ENCODE measurements at regions not wholly inside any gene's neighbourhood (a gene's known extent, or its start where the extent isn't known, plus 50 kb on each side); places are given as distances from the start of the nearest gene placed in this dataset.
A peak's percentile ranks its signal among the peaks of the same experiment; 100 is the strongest.

DNA sequence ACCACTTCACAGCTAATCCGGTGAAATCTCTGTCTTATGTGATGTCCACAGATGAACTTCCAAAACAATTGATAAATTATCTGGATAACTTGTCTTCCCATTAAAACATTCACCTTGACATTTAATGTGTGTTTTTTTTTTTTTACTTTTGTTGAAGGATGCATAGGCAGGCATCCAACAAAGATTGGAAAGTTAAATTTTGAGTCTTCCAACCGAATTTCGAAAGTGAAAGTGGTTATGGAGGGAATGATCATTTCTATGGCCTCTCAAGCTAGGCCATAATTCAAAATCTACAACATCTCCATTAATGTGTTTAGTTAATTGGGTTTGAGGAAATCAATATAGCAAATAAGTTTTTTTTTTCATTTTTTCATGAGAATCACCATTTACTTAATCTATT is 1495.5 kb upstream of the ACVR2A start:
- DNase-seq (no peak), ATAC-seq (no peak)
- Histone ChIP-seq H3K4me3 (no peak overlapping the region), H3K27me3 (no peaks in the 10 kb centered on the region), H3K27ac (no peak overlapping the region), H3K9me3 (no peaks in the 10 kb centered on the region), H3K36me3 (no peaks in the 10 kb centered on the region), H3K4me1 (no peaks in the 10 kb centered on the region)
- TF ChIP-seq, protein P1, sequence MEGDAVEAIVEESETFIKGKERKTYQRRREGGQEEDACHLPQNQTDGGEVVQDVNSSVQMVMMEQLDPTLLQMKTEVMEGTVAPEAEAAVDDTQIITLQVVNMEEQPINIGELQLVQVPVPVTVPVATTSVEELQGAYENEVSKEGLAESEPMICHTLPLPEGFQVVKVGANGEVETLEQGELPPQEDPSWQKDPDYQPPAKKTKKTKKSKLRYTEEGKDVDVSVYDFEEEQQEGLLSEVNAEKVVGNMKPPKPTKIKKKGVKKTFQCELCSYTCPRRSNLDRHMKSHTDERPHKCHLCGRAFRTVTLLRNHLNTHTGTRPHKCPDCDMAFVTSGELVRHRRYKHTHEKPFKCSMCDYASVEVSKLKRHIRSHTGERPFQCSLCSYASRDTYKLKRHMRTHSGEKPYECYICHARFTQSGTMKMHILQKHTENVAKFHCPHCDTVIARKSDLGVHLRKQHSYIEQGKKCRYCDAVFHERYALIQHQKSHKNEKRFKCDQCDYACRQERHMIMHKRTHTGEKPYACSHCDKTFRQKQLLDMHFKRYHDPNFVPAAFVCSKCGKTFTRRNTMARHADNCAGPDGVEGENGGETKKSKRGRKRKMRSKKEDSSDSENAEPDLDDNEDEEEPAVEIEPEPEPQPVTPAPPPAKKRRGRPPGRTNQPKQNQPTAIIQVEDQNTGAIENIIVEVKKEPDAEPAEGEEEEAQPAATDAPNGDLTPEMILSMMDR (IDR thresholded peaks at IDR 0.05): no peak
- intact Hi-C loops (cut with DNase I): no loop called here

DNA sequence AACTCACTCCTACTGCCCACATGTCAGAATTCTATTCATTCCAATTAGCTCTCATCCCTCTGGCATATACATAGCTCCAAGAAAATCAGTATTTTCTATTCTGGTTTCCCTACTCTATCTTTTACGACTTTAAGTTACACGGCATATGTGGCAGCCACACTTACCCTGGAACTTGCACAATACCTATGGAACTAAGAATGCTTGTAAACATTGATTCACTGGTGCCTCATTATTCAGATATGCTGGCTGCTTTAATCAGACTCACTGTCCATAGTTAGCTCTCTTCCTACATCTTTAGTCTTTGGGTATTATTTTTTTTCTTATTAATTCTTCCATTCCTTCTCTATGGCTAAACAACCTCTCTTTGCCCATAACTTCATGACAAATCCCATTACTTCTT is 1519.9 kb upstream of the ACVR2A start:
- Histone ChIP-seq H3K9me3 (no peaks in the 10 kb centered on the region), H3K4me3 (no peak overlapping the region), H3K36me3 (no peaks in the 10 kb centered on the region), H3K27ac (no peak overlapping the region), H3K27me3 (no peaks in the 10 kb centered on the region), H3K4me1 (no peaks in the 10 kb centered on the region)
- no peak for DNase-seq
- intact Hi-C loops (cut with DNase I): no loop called here
- ATAC-seq: no peak
- TF ChIP-seq, protein P1 (IDR thresholded peaks at IDR 0.05): no peak

DNA sequence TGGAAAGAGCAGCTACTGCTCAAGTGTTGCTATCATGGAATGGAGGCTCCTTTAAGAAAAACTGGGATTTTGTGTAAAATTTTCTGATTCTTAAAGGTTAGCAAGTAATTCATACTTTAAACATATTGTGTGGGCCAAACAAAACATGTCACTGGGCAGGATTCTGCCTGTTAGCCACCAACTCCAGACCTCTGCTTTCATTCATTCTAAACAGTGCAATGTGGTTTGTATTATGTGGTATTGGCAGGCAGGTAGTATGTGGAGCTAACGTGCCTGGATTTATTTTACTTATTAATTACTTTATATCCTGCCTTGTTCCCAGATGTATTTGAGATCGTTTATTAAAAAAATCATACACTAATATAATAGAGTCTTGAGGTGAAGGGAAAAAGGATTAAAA is 1521.3 kb upstream of the ACVR2A start:
- TF ChIP-seq, protein P1 (IDR thresholded peaks at IDR 0.05): no peak
- no peaks in the 10 kb centered on the region for H3K36me3 ChIP-seq
- no peak overlapping the region for H3K27ac ChIP-seq
- intact Hi-C loops (cut with DNase I): no loop called here
- no peak for DNase-seq
- no peaks in the 10 kb centered on the region for H3K27me3 ChIP-seq
- ATAC-seq: no peak
- H3K9me3 ChIP-seq: no peaks in the 10 kb centered on the region
- no peaks in the 10 kb centered on the region for H3K4me1 ChIP-seq
- H3K4me3 ChIP-seq: no peak overlapping the region

DNA sequence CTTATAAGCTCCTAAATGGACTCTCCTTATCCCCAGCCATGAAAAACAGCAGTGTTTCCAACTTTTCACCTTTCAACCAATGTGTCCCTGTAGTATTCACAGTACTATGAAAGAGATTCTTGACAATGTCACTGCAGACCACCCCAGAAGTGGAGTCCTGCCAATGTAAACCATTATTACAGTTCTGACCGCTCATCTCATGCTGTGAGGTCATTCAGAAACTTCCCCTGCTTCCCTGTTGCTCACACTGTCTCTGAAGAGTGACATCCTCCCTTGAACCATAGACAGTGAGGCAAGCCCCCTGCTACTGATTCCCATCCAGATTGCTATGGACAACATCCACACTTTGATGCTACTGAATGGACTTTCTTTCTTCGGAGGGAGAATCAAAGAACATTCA is 1523.7 kb upstream of the ACVR2A start:
- no peaks in the 10 kb centered on the region for H3K9me3 ChIP-seq
- intact Hi-C loops (cut with DNase I): no loop called here
- no peaks in the 10 kb centered on the region for H3K4me1 ChIP-seq
- no peaks in the 10 kb centered on the region for H3K27me3 ChIP-seq
- H3K27ac ChIP-seq: no peak overlapping the region
- TF ChIP-seq, protein P1 (IDR thresholded peaks at IDR 0.05): no peak
- no peaks in the 10 kb centered on the region for H3K36me3 ChIP-seq
- no peak overlapping the region for H3K4me3 ChIP-seq
- DNase-seq (peak in 2 of 4 donors; percentile 56 to 63), ATAC-seq (no peak)

DNA sequence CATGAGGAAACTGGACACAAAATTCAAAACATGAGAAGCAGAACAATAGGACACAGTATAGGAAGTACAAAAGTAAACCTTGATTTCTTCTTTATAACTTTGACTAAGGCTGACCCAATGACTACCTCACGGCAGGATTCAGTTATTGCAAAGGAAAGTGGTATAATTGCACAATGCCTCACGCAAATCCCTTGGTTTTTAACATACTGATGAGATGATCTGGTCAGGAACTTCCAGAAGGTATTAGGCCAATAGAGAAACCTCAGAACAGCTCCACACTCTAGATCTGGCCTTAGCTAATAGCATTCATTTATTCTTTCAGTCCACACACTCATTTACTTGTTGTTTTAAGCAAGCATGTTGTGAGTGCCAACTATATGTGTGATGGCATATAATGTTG is 1526.9 kb upstream of the ACVR2A start:
- TF ChIP-seq, protein P1 (IDR thresholded peaks at IDR 0.05): no peak
- no peaks in the 10 kb centered on the region for H3K36me3 ChIP-seq
- H3K9me3 ChIP-seq: no peaks in the 10 kb centered on the region
- H3K27me3 ChIP-seq: no peaks in the 10 kb centered on the region
- no peak for ATAC-seq
- intact Hi-C loops (cut with DNase I): no loop called here
- no peak for DNase-seq
- H3K4me3 ChIP-seq: no peak overlapping the region
- H3K27ac ChIP-seq: no peak overlapping the region
- H3K4me1 ChIP-seq: no peaks in the 10 kb centered on the region

Data from left lung (tissue), 4 donors.